ENCODE measurements at regions not wholly inside any gene's neighbourhood (a gene's known extent, or its start where the extent isn't known, plus 50 kb on each side); places are given as distances from the start of the nearest gene placed in this dataset.

DNA sequence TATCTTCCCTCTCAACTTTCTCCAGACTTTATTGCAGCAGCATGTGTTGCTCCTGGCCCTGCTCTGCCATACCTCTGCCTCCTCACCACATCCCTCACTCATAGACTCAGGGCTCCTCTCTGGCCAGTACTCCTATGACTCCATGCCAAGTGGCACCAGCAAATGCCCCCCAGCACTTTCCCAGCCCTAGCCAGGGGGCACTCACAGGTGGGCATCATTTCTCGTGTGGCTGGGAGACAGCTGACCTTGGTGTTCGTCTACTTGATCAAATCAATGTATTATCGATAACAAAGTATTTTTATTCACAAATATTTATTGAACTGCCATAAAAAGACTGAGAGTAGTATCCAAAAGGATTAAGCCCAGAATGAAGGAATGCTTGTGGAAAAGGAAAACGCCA lies 418.2 kb downstream of the FAM72C start:
- TF ChIP-seq, protein P1, sequence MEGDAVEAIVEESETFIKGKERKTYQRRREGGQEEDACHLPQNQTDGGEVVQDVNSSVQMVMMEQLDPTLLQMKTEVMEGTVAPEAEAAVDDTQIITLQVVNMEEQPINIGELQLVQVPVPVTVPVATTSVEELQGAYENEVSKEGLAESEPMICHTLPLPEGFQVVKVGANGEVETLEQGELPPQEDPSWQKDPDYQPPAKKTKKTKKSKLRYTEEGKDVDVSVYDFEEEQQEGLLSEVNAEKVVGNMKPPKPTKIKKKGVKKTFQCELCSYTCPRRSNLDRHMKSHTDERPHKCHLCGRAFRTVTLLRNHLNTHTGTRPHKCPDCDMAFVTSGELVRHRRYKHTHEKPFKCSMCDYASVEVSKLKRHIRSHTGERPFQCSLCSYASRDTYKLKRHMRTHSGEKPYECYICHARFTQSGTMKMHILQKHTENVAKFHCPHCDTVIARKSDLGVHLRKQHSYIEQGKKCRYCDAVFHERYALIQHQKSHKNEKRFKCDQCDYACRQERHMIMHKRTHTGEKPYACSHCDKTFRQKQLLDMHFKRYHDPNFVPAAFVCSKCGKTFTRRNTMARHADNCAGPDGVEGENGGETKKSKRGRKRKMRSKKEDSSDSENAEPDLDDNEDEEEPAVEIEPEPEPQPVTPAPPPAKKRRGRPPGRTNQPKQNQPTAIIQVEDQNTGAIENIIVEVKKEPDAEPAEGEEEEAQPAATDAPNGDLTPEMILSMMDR (IDR thresholded peaks at IDR 0.05) = no peak
- no peak for TF ChIP-seq RXRA (IDR thresholded peaks at IDR 0.05; ENCODE audit: borderline replicate concordance, low read depth)
